Vagina (tissue), 2 donors: ENCODE measurements at regions not wholly inside any gene's neighbourhood (a gene's known extent, or its start where the extent isn't known, plus 50 kb on each side); places are given as distances from the start of the nearest gene placed in this dataset.
"Not testable (repeated sequence)": the region's sequence is repeated elsewhere in the genome, so short reads cannot be mapped to it uniquely, and the experiment has no call there.

Source experiments
- POLR2A ChIP-seq, 2 donors: fragments of 450-650 bp; IDR thresholded peaks; one replicate each; pipeline ENCODE4 v1.6.1; 2017; ENCODE audit warnings: antibody characterized with exemption in 2 of 2, mild to moderate bottlenecking in 2 of 2, moderate library complexity in 2 of 2
- POLR2AphosphoS5 ChIP-seq, 2 donors: sonication (generic); formaldehyde crosslinking; IDR thresholded peaks; one replicate each; pipeline ENCODE4 v1.9.0; 2017; ENCODE audit warnings: antibody characterized with exemption in 2 of 2, mild to moderate bottlenecking in 2 of 2, low read depth in 1 of 2; ENCODE audit not compliant: insufficient read depth in 1 of 2
- TF ChIP-seq, protein P1 (sequence below), 3 experiments: fragments of 450-650 bp in 2 of 3; fragments of 200-600 bp in 1 of 3; sonication (generic) in 1 of 3; IDR thresholded peaks; one replicate each; pipeline ENCODE4 v1.5.1; 2017 to 2019; ENCODE audit warnings: antibody characterized with exemption in 3 of 3, mild to moderate bottlenecking in 2 of 3, moderate library complexity in 2 of 3

DNA sequence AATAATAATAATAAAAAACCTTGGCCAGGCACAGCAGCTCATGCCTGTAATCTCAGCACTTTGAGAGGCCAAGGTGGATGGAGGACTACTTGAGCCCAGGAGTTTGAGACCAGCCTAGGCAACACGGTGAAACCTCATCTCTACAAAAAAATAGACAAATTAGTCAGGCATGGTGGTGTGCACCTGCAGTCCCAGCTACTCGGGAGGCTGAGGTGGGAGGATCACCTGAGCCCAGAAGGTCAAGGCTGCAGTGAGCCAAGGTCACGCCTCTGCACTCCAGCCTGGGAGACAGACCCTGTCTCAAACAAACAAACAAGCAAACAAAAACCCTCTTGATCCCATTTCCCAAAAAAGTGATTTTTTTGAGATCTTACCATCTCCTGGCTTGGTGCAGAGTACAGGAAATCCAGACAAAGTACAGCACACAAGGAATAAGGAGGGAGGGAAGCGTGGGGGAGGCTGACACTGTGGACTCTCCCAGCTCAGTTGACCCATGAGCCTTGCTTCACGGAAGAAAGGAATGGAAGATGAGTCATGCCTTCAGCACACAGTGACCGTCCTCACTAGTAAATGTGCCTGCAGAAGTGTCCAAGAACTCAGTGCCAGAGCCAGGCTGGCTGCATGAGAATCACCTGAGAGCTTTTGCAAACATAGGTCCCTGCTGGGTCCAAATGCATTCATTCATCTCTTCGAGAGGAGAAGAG lies 136.9 kb downstream of the OTOP1 start:
- TF ChIP-seq, protein P1, sequence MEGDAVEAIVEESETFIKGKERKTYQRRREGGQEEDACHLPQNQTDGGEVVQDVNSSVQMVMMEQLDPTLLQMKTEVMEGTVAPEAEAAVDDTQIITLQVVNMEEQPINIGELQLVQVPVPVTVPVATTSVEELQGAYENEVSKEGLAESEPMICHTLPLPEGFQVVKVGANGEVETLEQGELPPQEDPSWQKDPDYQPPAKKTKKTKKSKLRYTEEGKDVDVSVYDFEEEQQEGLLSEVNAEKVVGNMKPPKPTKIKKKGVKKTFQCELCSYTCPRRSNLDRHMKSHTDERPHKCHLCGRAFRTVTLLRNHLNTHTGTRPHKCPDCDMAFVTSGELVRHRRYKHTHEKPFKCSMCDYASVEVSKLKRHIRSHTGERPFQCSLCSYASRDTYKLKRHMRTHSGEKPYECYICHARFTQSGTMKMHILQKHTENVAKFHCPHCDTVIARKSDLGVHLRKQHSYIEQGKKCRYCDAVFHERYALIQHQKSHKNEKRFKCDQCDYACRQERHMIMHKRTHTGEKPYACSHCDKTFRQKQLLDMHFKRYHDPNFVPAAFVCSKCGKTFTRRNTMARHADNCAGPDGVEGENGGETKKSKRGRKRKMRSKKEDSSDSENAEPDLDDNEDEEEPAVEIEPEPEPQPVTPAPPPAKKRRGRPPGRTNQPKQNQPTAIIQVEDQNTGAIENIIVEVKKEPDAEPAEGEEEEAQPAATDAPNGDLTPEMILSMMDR (IDR thresholded peaks at IDR 0.05) = not testable (repeated sequence)
- TF ChIP-seq POLR2A (IDR thresholded peaks at IDR 0.05); POLR2AphosphoS5 (IDR thresholded peaks at IDR 0.05; ENCODE audit: insufficient read depth in 1 of 2, low read depth in 1 of 2): not testable (repeated sequence)
